ENCODE measurements at regions not wholly inside any gene's neighbourhood (a gene's known extent, or its start where the extent isn't known, plus 50 kb on each side); places are given as distances from the start of the nearest gene placed in this dataset.

GRCh38 chr7:92888-93672 is 99.3 kb upstream of the FAM20C start:
- H3K36me3 ChIP-seq (ENCODE audit: control insufficient read depth, insufficient read depth, low read length): no peaks in the 10 kb centered on the region
- H3K4me3 ChIP-seq (ENCODE audit: low read depth, low read length): no peak overlapping the region
- no peaks in the 10 kb centered on the region for H3K27me3 ChIP-seq (ENCODE audit: control insufficient read depth, insufficient read depth, low read length)
- no peak for DNase-seq (ENCODE audit: low read depth)
- no peak for TF ChIP-seq CTCF (IDR thresholded peaks at IDR 0.05; ENCODE audit: insufficient read depth, low read length, poor library complexity, severe bottlenecking)

- DNase-seq (ENCODE audit: low read depth): no peak
These were observed 98.0 kb upstream of the FAM20C start for GRCh38 chr7:94251-94801.

GRCh38 chr7:95180-95862 is 97.0 kb upstream of the FAM20C start:
- H3K36me3 ChIP-seq (ENCODE audit: control insufficient read depth, insufficient read depth, low read length): no peaks in the 10 kb centered on the region
- TF ChIP-seq CTCF (IDR thresholded peaks at IDR 0.05; ENCODE audit: insufficient read depth, low read length, poor library complexity, severe bottlenecking): no peak
- DNase-seq (ENCODE audit: low read depth): peak; percentile 38
- no peaks in the 10 kb centered on the region for H3K27me3 ChIP-seq (ENCODE audit: control insufficient read depth, insufficient read depth, low read length)
- H3K4me3 ChIP-seq (ENCODE audit: low read depth, low read length): no peak overlapping the region

More at GRCh38 chr7:94251-94801, 98.0 kb upstream of the FAM20C start:
- Histone ChIP-seq H3K36me3 (ENCODE audit: control insufficient read depth, insufficient read depth, low read length) (no peaks in the 10 kb centered on the region), H3K27me3 (ENCODE audit: control insufficient read depth, insufficient read depth, low read length) (no peaks in the 10 kb centered on the region), H3K4me3 (ENCODE audit: low read depth, low read length) (no peak overlapping the region)
- no peak for TF ChIP-seq CTCF (IDR thresholded peaks at IDR 0.05; ENCODE audit: insufficient read depth, low read length, poor library complexity, severe bottlenecking)

- no peak for TF ChIP-seq CTCF (IDR thresholded peaks at IDR 0.05; ENCODE audit: insufficient read depth, low read length, poor library complexity, severe bottlenecking)
- Histone ChIP-seq H3K27me3 (ENCODE audit: control insufficient read depth, insufficient read depth, low read length) (no peaks in the 10 kb centered on the region), H3K36me3 (ENCODE audit: control insufficient read depth, insufficient read depth, low read length) (no peaks in the 10 kb centered on the region), H3K4me3 (ENCODE audit: low read depth, low read length) (no peak overlapping the region)
- no peak for DNase-seq (ENCODE audit: low read depth)
These were observed 96.5 kb upstream of the FAM20C start for GRCh38 chr7:95863-96260.

GRCh38 chr7:96861-97260 is 95.5 kb upstream of the FAM20C start:
- H3K4me3 ChIP-seq (ENCODE audit: low read depth, low read length): no peak overlapping the region
- no peak for TF ChIP-seq CTCF (IDR thresholded peaks at IDR 0.05; ENCODE audit: insufficient read depth, low read length, poor library complexity, severe bottlenecking)
- no peak for DNase-seq (ENCODE audit: low read depth)

More at GRCh38 chr7:96861-97260, 95.5 kb upstream of the FAM20C start:
- no peaks in the 10 kb centered on the region for H3K36me3 ChIP-seq (ENCODE audit: control insufficient read depth, insufficient read depth, low read length)
- no peaks in the 10 kb centered on the region for H3K27me3 ChIP-seq (ENCODE audit: control insufficient read depth, insufficient read depth, low read length)

Data from kidney epithelial cell (primary cell).